Activated CD4-positive, alpha-beta T cell treated with anti-CD3 and anti-CD28 coated beads, Interleukin-2, amount 50 U/mL, for 16 hours (primary cell): ENCODE measurements at regions not wholly inside any gene's neighbourhood (a gene's known extent, or its start where the extent isn't known, plus 50 kb on each side); places are given as distances from the start of the nearest gene placed in this dataset.
"Not testable (repeated sequence)": the region's sequence is repeated elsewhere in the genome, so short reads cannot be mapped to it uniquely, and the experiment has no call there.

Source experiments
- DNase-seq: peaks from one replicate; pipeline ENCODE4 v3.0.0-alpha.2; 2020

- no peak for DNase-seq
Measured at GRCh38 chr15:54840621-54841398, 355.9 kb downstream of the RSL24D1 start.

GRCh38 chr15:54839379-54839778 is 357.4 kb downstream of the RSL24D1 start:
- DNase-seq: no peak

GRCh38 chr15:54836052-54836795 is 360.5 kb downstream of the RSL24D1 start:
- DNase-seq: peak; percentile 54

GRCh38 chr15:54829821-54830220 is 366.9 kb downstream of the RSL24D1 start:
- DNase-seq: no peak

- no peak for DNase-seq
Measured at GRCh38 chr15:54820811-54821210, 375.9 kb downstream of the RSL24D1 start.

GRCh38 chr15:54820098-54820497 is 376.6 kb downstream of the RSL24D1 start:
- DNase-seq: no peak

- DNase-seq: no peak
Measured at GRCh38 chr15:54816401-54816800, 380.3 kb downstream of the RSL24D1 start.

- DNase-seq: no peak
Measured at GRCh38 chr15:54815556-54815955, 381.2 kb downstream of the RSL24D1 start.

GRCh38 chr15:54812383-54812782 is 384.4 kb downstream of the RSL24D1 start:
- DNase-seq: no peak

- DNase-seq: no peak
Measured at GRCh38 chr15:54810496-54810895, 386.2 kb downstream of the RSL24D1 start.

- no peak for DNase-seq
Measured at GRCh38 chr15:54810031-54810430, 386.7 kb downstream of the RSL24D1 start.

GRCh38 chr15:54808321-54808720 is 388.4 kb downstream of the RSL24D1 start:
- no peak for DNase-seq

GRCh38 chr15:54803987-54804386 is 392.8 kb downstream of the RSL24D1 start:
- no peak for DNase-seq

- DNase-seq: peak; percentile 22
Measured at GRCh38 chr15:54803134-54803808, 393.5 kb downstream of the RSL24D1 start.

- no peak for DNase-seq
Measured at GRCh38 chr15:54792526-54792925, 404.2 kb downstream of the RSL24D1 start.

- no peak for DNase-seq
Measured at GRCh38 chr15:54790693-54791092, 406.0 kb downstream of the RSL24D1 start.

- no peak for DNase-seq
Measured at GRCh38 chr15:54789376-54789775, 407.4 kb downstream of the RSL24D1 start.

GRCh38 chr15:54781220-54781619 is 415.5 kb downstream of the RSL24D1 start:
- not testable (repeated sequence) for DNase-seq

GRCh38 chr15:54779271-54779670 is 417.5 kb downstream of the RSL24D1 start:
- no peak for DNase-seq

- no peak for DNase-seq
Measured at GRCh38 chr15:54776410-54776809, 420.3 kb downstream of the RSL24D1 start.

GRCh38 chr15:54772663-54773062 is 424.1 kb downstream of the RSL24D1 start:
- DNase-seq: no peak

GRCh38 chr15:54749461-54749860 is 447.3 kb downstream of the RSL24D1 start:
- DNase-seq: not testable (repeated sequence)

GRCh38 chr15:54722342-54722986 is 474.3 kb downstream of the RSL24D1 start:
- DNase-seq: no peak
